ENCODE measurements at regions not wholly inside any gene's neighbourhood (a gene's known extent, or its start where the extent isn't known, plus 50 kb on each side); places are given as distances from the start of the nearest gene placed in this dataset.
A peak's percentile ranks its signal among the peaks of the same experiment; 100 is the strongest.

GRCh38 chr3:197428952-197429351 is 126.8 kb downstream of the BDH1 start:
- TF ChIP-seq CTBP1 (IDR thresholded peaks at IDR 0.05; ENCODE audit: borderline replicate concordance), result no peak

GRCh38 chr3:197428117-197428801 is 127.5 kb downstream of the BDH1 start:
- CTCF ChIA-PET, result no interaction called here
- peak; percentile 26 for DNase-seq (ENCODE audit: extremely low spot score)
- POLR2A ChIA-PET, result interaction anchor here (0.5 kb wide), 1 partner anchor 64 kb away, joined by 3 read pairs; no protein-coding TSS in a partner anchor
- TF ChIP-seq LEF1 (IDR thresholded peaks at IDR 0.05; ENCODE audit: borderline replicate concordance) (no peak), L3MBTL2 (conservative IDR thresholded peaks at IDR 0.05) (no peak), FOXK2 (IDR thresholded peaks at IDR 0.05) (no peak), FOXA1 (IDR thresholded peaks at IDR 0.05) (no peak), HDGF (IDR thresholded peaks at IDR 0.05; ENCODE audit: borderline replicate concordance) (no peak), PKNOX1 (IDR thresholded peaks at IDR 0.05) (no peak), TARDBP (IDR thresholded peaks at IDR 0.05) (no peak), BHLHE40 (IDR thresholded peaks at IDR 0.05; ENCODE audit: borderline replicate concordance) (no peak), FOXM1 (IDR thresholded peaks at IDR 0.05; ENCODE audit: borderline replicate concordance) (no peak), SUZ12 (IDR thresholded peaks at IDR 0.05) (no peak), CTBP1 (IDR thresholded peaks at IDR 0.05; ENCODE audit: borderline replicate concordance) (no peak), NFRKB (IDR thresholded peaks at IDR 0.05) (no peak), ARNT (IDR thresholded peaks at IDR 0.05) (no peak), SP1 (IDR thresholded peaks at IDR 0.05) (no peak), ELF4 (IDR thresholded peaks at IDR 0.05) (no peak)

More at GRCh38 chr3:197428952-197429351, 126.8 kb downstream of the BDH1 start:
- DNase-seq (ENCODE audit: extremely low spot score), result no peak
- ChIA-PET POLR2A (no interaction called here), CTCF (no interaction called here)

- ChIA-PET POLR2A (no interaction called here), CTCF (no interaction called here)
- no peak for DNase-seq (ENCODE audit: extremely low spot score)
- TF ChIP-seq FOXK2 (IDR thresholded peaks at IDR 0.05) (no peak), CTBP1 (IDR thresholded peaks at IDR 0.05; ENCODE audit: borderline replicate concordance) (no peak), L3MBTL2 (conservative IDR thresholded peaks at IDR 0.05) (no peak), PKNOX1 (IDR thresholded peaks at IDR 0.05) (no peak), FOXM1 (IDR thresholded peaks at IDR 0.05; ENCODE audit: borderline replicate concordance) (no peak), ELF4 (IDR thresholded peaks at IDR 0.05) (no peak), ARNT (IDR thresholded peaks at IDR 0.05) (no peak), TARDBP (IDR thresholded peaks at IDR 0.05) (no peak), LEF1 (IDR thresholded peaks at IDR 0.05; ENCODE audit: borderline replicate concordance) (no peak), HDGF (IDR thresholded peaks at IDR 0.05; ENCODE audit: borderline replicate concordance) (no peak), SP1 (IDR thresholded peaks at IDR 0.05) (no peak)
These were observed 128.6 kb upstream of the DLG1 start for GRCh38 chr3:197427021-197427420.

GRCh38 chr3:197426121-197426566 is 127.7 kb upstream of the DLG1 start:
- POLR2A ChIA-PET, result no interaction called here
- no peak for DNase-seq (ENCODE audit: extremely low spot score)
- TF ChIP-seq SP1 (IDR thresholded peaks at IDR 0.05), result no peak
- TF ChIP-seq FOXK2 (IDR thresholded peaks at IDR 0.05), result no peak
- TF ChIP-seq BHLHE40 (IDR thresholded peaks at IDR 0.05; ENCODE audit: borderline replicate concordance), result no peak
- TF ChIP-seq FOXM1 (IDR thresholded peaks at IDR 0.05; ENCODE audit: borderline replicate concordance), result no peak
- TF ChIP-seq L3MBTL2 (conservative IDR thresholded peaks at IDR 0.05), result no peak
- TF ChIP-seq LEF1 (IDR thresholded peaks at IDR 0.05; ENCODE audit: borderline replicate concordance), result no peak
- CTCF ChIA-PET, result no interaction called here

- ChIA-PET POLR2A (no interaction called here), CTCF (no interaction called here)
- TF ChIP-seq FOXA1 (IDR thresholded peaks at IDR 0.05), result no peak
- TF ChIP-seq CTBP1 (IDR thresholded peaks at IDR 0.05; ENCODE audit: borderline replicate concordance), result no peak
- TF ChIP-seq NFRKB (IDR thresholded peaks at IDR 0.05), result no peak
- TF ChIP-seq LEF1 (IDR thresholded peaks at IDR 0.05; ENCODE audit: borderline replicate concordance), result no peak
- TF ChIP-seq TARDBP (IDR thresholded peaks at IDR 0.05), result no peak
- TF ChIP-seq ZNF384 (IDR thresholded peaks at IDR 0.05), result no peak
- no peak for TF ChIP-seq L3MBTL2 (conservative IDR thresholded peaks at IDR 0.05)
- no peak for TF ChIP-seq FOXM1 (IDR thresholded peaks at IDR 0.05; ENCODE audit: borderline replicate concordance)
- no peak for TF ChIP-seq HDGF (IDR thresholded peaks at IDR 0.05; ENCODE audit: borderline replicate concordance)
- TF ChIP-seq BHLHE40 (IDR thresholded peaks at IDR 0.05; ENCODE audit: borderline replicate concordance), result no peak
- TF ChIP-seq ARNT (IDR thresholded peaks at IDR 0.05), result no peak
- TF ChIP-seq SP1 (IDR thresholded peaks at IDR 0.05), result no peak
- no peak for TF ChIP-seq FOXK2 (IDR thresholded peaks at IDR 0.05)
- TF ChIP-seq SUZ12 (IDR thresholded peaks at IDR 0.05), result no peak
- TF ChIP-seq ELF4 (IDR thresholded peaks at IDR 0.05), result no peak
- no peak for TF ChIP-seq PKNOX1 (IDR thresholded peaks at IDR 0.05)
- DNase-seq (ENCODE audit: extremely low spot score), result no peak
These were observed 127.2 kb upstream of the DLG1 start for GRCh38 chr3:197425485-197426120.

Measured in HEK293T (cell line).